ENCODE measurements at regions not wholly inside any gene's neighbourhood (a gene's known extent, or its start where the extent isn't known, plus 50 kb on each side); places are given as distances from the start of the nearest gene placed in this dataset.

DNA sequence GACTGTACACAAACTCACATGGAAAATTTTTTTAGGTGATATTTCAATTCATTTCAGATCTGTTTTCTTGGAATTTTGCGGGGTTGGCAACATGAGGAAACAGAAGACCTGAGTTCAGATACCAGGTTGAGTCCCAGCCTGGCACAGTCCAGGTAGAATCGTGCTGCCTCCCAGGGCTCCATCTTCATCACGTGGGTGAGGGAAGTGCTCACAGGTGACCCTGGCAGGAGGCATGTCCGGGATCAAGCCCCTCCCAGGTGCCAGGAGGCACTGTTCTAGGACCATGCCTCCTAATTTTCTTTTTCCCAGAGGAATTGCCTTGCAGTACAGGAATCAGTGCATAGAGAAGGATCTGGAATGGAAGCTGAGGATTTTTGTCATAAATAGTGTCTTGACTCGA, 318.3 kb upstream of the IRX4 start:
- intact Hi-C loops (cut with DNase I) = loop anchor here (10.0 kb wide), 1 partner anchor 1404 kb away; no protein-coding TSS in a partner anchor
- DNase-seq (ENCODE audit: missing footprints) = no peak
- ATAC-seq = no peak

DNA sequence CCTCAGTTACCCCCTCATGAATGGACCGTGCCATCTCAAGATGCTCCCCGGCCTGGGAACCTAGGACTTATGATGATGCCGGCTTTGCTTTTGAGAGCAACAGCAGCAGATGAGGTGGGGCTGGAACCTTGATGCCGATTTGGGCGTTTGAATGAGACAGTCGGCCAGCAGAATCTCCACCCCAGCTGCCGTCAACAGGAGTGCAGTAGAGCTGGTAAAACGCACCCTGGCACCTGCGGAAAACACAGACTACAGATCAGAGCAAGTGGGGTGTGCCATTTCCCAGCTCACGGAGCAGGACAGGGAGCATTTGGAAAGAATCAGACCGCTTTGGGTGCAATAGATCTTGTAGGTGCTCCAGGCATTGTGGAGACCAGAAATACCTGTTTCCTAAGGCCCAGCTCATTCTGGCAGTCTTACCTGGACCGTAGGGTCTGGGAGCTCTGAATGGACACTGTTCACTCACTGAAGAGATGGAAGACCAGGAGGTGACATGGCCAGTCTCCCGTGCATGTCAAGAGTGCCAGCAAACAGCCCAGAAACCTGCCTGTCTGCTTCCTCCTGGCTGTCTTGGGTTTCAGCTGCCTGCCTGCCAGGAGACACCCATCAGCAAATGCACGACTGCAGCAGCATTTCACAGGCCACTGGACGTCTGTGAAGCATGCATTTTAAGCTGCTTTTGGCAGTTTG, 317.7 kb upstream of the IRX4 start:
- ATAC-seq (no peak), DNase-seq (ENCODE audit: missing footprints) (no peak)
- intact Hi-C loops (cut with DNase I) = loop anchor here (10.0 kb wide), 1 partner anchor 1404 kb away; no protein-coding TSS in a partner anchor

DNA sequence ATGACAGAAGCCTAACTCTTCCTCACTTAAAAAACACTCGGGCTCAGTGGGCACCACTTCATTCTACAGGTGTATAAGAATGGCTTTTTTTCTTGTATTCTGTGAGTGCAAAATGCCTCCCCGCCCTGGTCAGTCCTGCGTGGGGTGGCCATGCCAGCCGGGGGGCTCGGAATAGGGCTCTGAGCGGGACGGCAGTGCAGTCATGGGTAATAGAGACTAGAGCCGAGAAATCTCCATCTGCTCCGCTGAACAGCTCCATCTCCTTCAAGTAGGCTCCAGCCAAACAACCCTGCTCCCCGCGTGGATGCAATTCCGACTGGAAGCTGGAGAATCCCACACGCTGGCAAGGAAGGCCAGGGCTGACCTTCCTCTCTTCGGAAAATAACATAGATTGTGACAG, 317.0 kb upstream of the IRX4 start:
- intact Hi-C loops (cut with DNase I) = loop anchor here (10.0 kb wide), 1 partner anchor 1405 kb away; no protein-coding TSS in a partner anchor
- ATAC-seq (no peak), DNase-seq (ENCODE audit: missing footprints) (no peak)

DNA sequence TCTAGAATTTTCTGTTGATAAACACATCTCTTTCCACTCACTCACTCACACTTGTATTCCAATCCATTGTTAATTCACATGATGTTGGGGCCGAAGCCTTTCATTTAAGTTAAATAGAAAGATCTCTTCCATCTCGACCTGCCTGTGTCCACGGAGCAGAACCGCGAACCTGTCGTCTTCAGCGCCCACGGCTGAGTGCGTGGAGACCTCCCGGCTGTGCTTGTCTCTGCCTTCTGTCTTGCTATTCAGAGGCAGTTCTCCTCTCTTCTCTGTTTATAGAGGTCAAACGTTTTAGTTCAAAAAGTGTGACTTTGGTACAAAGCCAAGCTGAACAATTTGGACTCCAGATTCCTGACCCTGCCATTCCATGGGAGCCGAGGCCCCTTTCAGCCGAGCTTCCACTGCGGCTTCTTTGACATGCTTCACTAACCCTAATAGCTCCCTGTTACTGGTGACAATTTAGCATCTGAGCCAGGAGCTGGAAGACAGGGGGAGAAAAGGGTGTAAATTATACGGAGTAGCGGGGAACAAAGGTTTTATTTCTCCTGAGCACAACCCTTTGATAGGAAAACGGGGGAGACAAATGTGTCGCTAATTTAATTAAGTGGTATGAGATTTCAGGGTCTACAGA, 314.4 kb upstream of the IRX4 start:
- ATAC-seq (no peak), DNase-seq (ENCODE audit: missing footprints) (no peak)
- intact Hi-C loops (cut with DNase I) = no loop called here

GRCh38 chr5:2196416-2196815, 313.7 kb upstream of the IRX4 start:
- no peak for DNase-seq (ENCODE audit: missing footprints)
- intact Hi-C loops (cut with DNase I) = no loop called here
- no peak for ATAC-seq

DNA sequence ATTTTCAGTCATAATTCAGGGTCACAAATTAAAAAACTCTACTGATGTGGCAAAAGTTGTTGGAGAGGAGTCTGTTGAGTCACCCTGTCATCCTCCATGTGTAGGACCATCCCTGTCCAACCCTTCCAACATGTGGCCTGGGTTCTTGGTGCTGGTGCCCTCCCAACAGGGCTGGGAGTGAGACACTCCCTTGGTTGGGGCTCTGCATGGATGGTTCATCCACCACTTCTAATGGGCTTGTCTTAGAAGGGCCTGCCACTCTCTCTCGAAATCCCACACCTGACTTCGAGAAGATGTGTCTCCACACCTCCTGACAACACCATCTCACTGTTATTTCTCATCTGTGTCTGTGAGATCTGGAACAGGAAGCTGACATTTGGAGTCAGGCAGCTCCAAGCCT, 312.2 kb upstream of the IRX4 start:
- no peak for ATAC-seq
- no peak for DNase-seq (ENCODE audit: missing footprints)
- intact Hi-C loops (cut with DNase I) = no loop called here

DNA sequence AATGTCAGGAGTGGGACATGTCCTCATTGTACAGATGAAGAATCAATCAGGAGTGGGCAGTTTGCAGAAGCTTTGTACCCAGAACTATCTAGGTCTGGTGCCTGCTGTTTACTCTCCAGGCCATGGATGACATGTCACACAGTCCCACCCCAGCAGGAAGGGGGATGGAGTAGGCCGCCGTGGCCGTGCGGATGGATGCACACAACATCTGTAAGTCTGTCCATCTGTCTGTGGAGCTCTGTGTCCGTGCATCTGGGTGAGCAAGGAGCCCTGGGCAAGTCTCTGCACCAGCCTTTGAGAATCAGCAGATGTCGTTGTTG, 311.5 kb upstream of the IRX4 start:
- ATAC-seq = no peak
- DNase-seq (ENCODE audit: missing footprints) = no peak
- intact Hi-C loops (cut with DNase I) = no loop called here

- ATAC-seq = no peak
Observed at GRCh38 chr5:2193542-2194235, 311.0 kb upstream of the IRX4 start.

GRCh38 chr5:2193142-2193541, 310.4 kb upstream of the IRX4 start:
- no peak for ATAC-seq
- DNase-seq (ENCODE audit: missing footprints) = no peak
- intact Hi-C loops (cut with DNase I) = no loop called here

More at GRCh38 chr5:2193542-2194235, 311.0 kb upstream of the IRX4 start:
- intact Hi-C loops (cut with DNase I) = no loop called here
- DNase-seq (ENCODE audit: missing footprints) = no peak

DNA sequence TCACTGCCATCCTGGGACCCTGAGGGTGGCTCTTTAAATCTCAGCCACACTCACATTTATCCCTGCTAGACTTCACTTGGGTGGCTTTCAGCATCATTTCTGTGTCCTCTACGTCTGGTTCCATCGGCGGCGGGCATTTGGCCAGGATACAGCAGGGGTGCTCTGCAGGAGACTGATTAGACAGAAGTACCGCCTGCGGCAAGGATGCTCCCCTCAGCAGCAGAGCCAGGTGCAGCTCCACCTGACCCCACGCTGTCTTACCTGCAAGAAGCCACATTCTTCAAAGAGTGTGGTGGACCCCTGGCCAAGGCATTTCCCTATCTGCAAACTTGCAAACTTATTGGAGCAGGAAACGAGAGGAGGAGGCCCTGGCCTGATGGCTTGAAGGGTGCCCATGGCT, 309.8 kb upstream of the IRX4 start:
- ATAC-seq = no peak
- intact Hi-C loops (cut with DNase I) = no loop called here
- DNase-seq (ENCODE audit: missing footprints) = no peak

DNA sequence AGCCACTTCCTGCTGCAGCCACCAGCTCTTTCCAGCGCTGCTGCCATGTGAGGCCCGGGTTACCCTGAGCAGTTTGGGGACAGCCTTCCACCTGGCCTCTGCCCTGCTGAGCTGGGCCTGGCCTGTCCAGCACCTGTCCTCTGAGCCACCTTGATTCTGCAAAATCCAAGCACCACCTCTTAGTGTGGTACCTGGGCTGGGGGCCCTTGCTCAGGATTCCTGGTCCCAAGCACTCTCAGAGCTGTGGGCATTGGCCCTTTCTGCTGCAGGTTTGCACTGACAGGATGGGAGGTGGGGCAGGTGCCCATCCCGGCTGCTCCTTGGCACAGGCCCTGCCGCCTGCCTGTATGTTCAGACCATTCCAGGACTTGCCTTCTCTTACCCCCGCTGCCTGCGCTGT, 309.2 kb upstream of the IRX4 start:
- intact Hi-C loops (cut with DNase I) = no loop called here
- DNase-seq (ENCODE audit: missing footprints) (no peak), ATAC-seq (no peak)

GRCh38 chr5:2190549-2190948, 307.8 kb upstream of the IRX4 start:
- ATAC-seq = no peak
- intact Hi-C loops (cut with DNase I) = no loop called here
- DNase-seq (ENCODE audit: missing footprints) = no peak

GRCh38 chr5:2188661-2189060, 305.9 kb upstream of the IRX4 start:
- ATAC-seq = no peak
- intact Hi-C loops (cut with DNase I) = no loop called here
- DNase-seq (ENCODE audit: missing footprints) = no peak

DNA sequence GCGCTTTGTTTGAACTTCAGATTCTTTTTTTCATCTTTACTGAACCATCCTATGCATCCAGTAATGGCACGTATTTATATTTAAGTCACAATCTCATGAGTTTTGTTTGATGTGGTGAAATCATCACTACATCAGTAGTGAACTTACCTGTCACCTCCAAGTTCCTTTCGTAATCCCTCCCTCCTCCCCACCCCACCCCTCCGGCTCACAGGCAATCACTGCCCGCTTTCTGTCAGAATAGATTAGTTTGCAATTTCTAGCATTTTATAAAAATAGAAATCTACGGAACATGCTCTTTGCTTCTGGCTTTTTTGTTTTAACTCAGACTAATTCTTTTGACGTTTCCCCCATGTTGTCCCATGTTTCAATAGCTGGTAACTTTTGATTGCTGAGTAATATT, 305.4 kb upstream of the IRX4 start:
- no peak for DNase-seq (ENCODE audit: missing footprints)
- ATAC-seq = no peak
- intact Hi-C loops (cut with DNase I) = no loop called here

DNA sequence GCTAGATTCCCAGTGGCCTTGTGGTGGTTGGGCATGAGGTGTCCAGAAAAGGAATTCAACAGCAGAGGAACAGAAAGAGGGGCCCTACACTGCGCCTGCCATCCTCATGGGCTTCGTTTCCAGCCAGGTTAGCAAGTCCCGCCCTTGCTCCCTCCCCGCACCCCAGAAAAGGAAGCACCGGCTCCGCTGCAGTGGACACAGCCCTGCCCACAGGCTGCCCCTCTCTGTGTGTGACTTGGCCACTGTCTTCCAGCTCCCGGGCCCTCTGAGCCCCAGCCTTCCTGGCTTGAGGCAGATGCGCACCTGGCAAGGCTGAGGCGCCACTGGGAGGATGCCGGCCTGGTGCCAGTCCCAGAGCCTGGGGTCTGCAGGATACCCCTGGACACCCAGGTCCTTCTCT, 305.0 kb upstream of the IRX4 start:
- no peak for DNase-seq (ENCODE audit: missing footprints)

GRCh38 chr5:2187156-2187555, 304.4 kb upstream of the IRX4 start:
- ATAC-seq = no peak
- DNase-seq (ENCODE audit: missing footprints) = no peak
- intact Hi-C loops (cut with DNase I) = no loop called here

More for the DNA sequence above, 305.0 kb upstream of the IRX4 start:
- no peak for ATAC-seq
- intact Hi-C loops (cut with DNase I) = no loop called here

- ATAC-seq (no peak), DNase-seq (ENCODE audit: missing footprints) (no peak)
- intact Hi-C loops (cut with DNase I) = no loop called here
Observed at GRCh38 chr5:2186472-2187015, 303.8 kb upstream of the IRX4 start.

DNA sequence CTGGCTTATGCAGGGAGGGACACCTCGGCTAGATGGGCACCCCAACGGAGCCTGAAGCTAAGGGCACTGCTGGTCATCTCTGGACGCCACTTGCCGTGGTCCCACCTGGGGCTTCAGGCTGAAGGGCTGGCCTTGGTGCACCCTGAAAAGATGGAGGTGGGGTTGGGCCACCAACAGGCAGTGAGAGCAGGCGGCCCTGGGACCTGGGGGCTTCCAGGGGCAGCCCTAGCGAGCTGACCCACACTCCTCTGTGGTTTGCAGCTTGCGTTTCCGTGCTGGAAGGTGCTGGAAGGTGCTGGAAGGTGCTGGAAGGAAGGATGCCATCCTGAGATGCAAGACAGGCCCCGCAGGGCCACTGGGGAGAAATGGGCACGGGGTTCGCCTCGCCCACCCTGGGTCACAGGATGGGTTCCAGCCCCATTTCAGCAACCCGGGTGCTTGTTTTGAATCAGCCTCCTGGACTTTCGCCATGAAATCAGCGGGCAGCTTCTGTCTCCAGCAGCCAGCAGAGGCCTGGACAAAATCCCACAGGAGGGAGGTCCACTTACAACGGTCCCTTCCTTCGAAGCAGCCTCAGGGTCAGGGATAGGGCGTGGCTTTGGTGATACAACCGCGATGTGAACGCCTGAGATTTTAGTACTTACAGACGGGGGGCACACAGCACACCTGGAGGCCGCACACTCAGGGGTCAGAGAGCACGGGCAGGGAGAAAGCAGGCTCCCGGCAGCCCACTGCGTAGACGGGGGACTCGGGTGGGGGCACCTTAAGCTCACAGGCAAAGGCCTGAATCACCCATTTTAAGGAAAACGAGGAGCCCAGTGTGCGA, 303.1 kb upstream of the IRX4 start:
- no peak for DNase-seq (ENCODE audit: missing footprints)
- no peak for ATAC-seq
- intact Hi-C loops (cut with DNase I) = no loop called here

Measured in Right ventricle myocardium inferior (tissue), 1 donor.